GM12874 (cell line): ENCODE measurements at regions not wholly inside any gene's neighbourhood (a gene's known extent, or its start where the extent isn't known, plus 50 kb on each side); places are given as distances from the start of the nearest gene placed in this dataset.
A peak's percentile ranks its signal among the peaks of the same experiment; 100 is the strongest.

Source experiments
- CTCF ChIP-seq: IDR thresholded peaks from 2 replicates; pipeline ENCODE4 v1.5.1; 2011; ENCODE audit warnings: low read depth, mild to moderate bottlenecking, control low read depth, low read length, moderate library complexity; ENCODE audit not compliant: insufficient read depth

- no peak for TF ChIP-seq CTCF
Measured at GRCh38 chr2:37830636-37831035, 94.5 kb upstream of the RMDN2 start.

GRCh38 chr2:37831081-37831780, 93.9 kb upstream of the RMDN2 start:
- no peak for TF ChIP-seq CTCF

GRCh38 chr2:37832590-37833197, 92.4 kb upstream of the RMDN2 start:
- peak; percentile 64 for TF ChIP-seq CTCF

GRCh38 chr2:37833423-37833822, 91.7 kb upstream of the RMDN2 start:
- TF ChIP-seq CTCF, result no peak

GRCh38 chr2:37836270-37836669, 88.8 kb upstream of the RMDN2 start:
- no peak for TF ChIP-seq CTCF

- no peak for TF ChIP-seq CTCF
Measured at GRCh38 chr2:37836711-37837110, 88.4 kb upstream of the RMDN2 start.

- no peak for TF ChIP-seq CTCF
Measured at GRCh38 chr2:37837628-37838328, 87.3 kb upstream of the RMDN2 start.
